Activated naive CD4-positive, alpha-beta T cell treated with anti-CD3 and anti-CD28 coated beads, Interleukin-2, amount 10 ng/mL, durations not matched to agents 7 days and 5 days (primary cell): ENCODE measurements at regions not wholly inside any gene's neighbourhood (a gene's known extent, or its start where the extent isn't known, plus 50 kb on each side); places are given as distances from the start of the nearest gene placed in this dataset.

Experiments
- CTCF ChIA-PET: fragments of 350-600 bp; sonication (Branson Sonifier 250); formaldehyde crosslinking; loops from one replicate; lab custom pipeline; 2021; ENCODE audit warnings: antibody characterized with exemption; lab: Charles Lee
- DNase-seq: peaks from one replicate; pipeline ENCODE4 v3.0.0-alpha.2; 2020
- H3K27ac Mint-ChIP-seq: one replicate; pipeline ENCODE4 v1.8.0; 2021; ENCODE audit warnings: mild to moderate bottlenecking, moderate library complexity, mixed read lengths
- H3K27me3 Mint-ChIP-seq: one replicate; pipeline ENCODE4 v1.8.0; 2021; ENCODE audit warnings: mild to moderate bottlenecking, mixed read lengths
- H3K36me3 Mint-ChIP-seq: one replicate; pipeline ENCODE4 v1.8.0; 2021; ENCODE audit warnings: mixed read lengths
- H3K4me1 Mint-ChIP-seq: one replicate; pipeline ENCODE4 v1.8.0; 2021; ENCODE audit warnings: mixed read lengths
- H3K4me3 Mint-ChIP-seq: one replicate; pipeline ENCODE4 v1.8.0; 2021; ENCODE audit warnings: mild to moderate bottlenecking, moderate library complexity, mixed read lengths
- H3K9me3 Mint-ChIP-seq: one replicate; pipeline ENCODE4 v1.8.0; 2021; ENCODE audit warnings: mixed read lengths

DNA sequence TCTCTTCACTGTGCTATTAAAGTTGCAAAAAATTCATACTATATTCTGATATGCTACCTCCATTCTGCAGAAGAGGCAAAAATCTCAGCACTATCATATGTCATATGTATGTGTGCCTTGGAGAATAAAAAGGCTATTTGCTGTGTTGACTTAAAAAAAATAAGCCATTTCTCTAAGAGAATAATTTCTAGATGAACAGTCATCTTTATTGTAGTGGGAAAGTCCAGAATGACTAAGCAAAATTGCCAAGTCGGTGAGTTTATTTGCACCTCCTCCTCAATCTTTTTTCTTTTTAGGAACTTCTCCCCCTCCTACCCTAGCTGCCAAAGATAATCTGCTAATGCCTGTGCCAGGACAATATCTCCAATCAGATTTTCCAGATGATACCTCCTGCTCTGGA, 353.8 kb upstream of the FAR2 start:
- Mint-ChIP-seq H3K27ac (no peak overlapping the region), H3K36me3 (no peaks in the 10 kb centered on the region), H3K9me3 (no peaks in the 10 kb centered on the region), H3K4me3 (no peak overlapping the region), H3K27me3 (no peaks in the 10 kb centered on the region), H3K4me1 (no peaks in the 10 kb centered on the region)
- no peak for DNase-seq
- CTCF ChIA-PET, result no interaction called here

DNA sequence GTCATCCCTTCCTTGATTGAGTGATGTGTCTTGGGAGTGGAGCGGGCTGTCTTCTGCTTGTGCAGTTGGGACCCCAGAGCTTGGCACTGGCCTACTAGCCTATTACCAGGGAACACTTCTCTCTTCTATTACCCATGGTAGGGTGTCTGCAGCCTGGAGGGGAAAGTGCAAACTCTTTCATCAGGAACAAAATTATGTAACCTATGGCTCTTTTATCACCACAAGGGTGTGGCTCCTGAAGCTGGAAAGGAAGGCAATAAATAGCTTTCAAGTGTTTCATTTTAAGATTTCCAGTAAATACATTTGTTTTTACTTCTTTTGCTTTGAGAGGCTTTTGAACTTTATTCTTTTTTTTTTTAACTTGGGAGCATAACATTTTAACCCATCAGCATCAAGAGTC, 349.7 kb upstream of the FAR2 start:
- Mint-ChIP-seq H3K36me3 (no peaks in the 10 kb centered on the region), H3K4me1 (no peaks in the 10 kb centered on the region), H3K27ac (no peak overlapping the region), H3K4me3 (no peak overlapping the region), H3K27me3 (no peaks in the 10 kb centered on the region), H3K9me3 (no peaks in the 10 kb centered on the region)
- no peak for DNase-seq
- CTCF ChIA-PET, result no interaction called here

DNA sequence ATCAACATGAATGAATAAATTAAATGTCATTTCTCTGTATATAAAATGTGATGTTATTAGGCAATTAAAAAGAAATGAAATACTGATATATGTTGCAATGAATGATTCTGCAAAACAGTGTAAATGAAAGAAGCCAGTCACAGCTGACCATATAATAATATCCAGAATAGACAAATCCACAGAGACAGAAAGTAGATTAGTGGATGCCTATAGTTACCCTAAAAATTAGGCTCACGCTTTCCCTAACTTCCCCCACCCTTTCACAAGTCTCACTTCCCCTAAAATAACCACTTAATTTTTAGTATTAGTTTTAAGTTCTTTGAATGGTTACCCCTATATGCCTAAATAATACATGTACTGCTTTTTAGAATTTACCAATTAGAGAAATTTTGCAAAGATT, 348.9 kb upstream of the FAR2 start:
- H3K27ac Mint-ChIP-seq, result no peak overlapping the region
- no peak for DNase-seq
- CTCF ChIA-PET, result no interaction called here
- no peaks in the 10 kb centered on the region for H3K27me3 Mint-ChIP-seq
- H3K4me1 Mint-ChIP-seq, result no peaks in the 10 kb centered on the region
- no peaks in the 10 kb centered on the region for H3K36me3 Mint-ChIP-seq
- no peaks in the 10 kb centered on the region for H3K9me3 Mint-ChIP-seq
- H3K4me3 Mint-ChIP-seq, result no peak overlapping the region

DNA sequence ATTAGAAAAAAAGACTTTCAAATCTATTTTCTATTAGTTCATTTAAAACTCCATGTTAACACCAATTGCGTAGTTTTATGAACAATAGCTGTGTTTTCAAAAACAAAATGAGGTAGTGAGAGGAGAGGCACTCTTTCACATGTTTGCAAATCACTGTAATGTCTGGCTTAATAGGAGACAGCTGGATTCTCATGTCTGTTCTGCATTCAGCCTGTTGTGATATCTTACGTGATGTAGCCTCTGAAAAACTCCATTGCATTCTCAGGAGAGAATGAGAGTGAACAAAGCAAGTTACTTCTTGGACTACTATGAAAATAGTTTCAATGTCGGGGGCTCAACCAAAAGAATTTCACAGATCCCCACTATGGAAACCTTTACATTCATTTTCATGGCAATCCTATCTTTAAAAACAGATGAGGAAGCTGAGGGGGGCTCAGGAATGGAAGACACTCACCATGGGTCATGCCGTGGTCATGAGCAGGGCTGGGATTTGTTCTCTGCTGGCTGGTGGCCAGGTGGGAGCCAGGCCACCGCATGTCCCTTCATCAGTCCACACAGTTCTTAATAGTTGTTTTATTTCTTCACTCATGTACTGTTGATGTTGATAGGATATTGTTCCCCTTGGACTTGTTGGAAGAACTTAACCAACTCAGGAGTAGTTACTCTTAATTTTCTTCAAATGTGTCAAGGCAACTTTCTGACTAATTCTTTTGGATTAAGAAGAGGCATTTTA, 346.2 kb upstream of the FAR2 start:
- no peak for DNase-seq
- Mint-ChIP-seq H3K27me3 (no peaks in the 10 kb centered on the region), H3K9me3 (no peaks in the 10 kb centered on the region), H3K36me3 (no peaks in the 10 kb centered on the region), H3K4me1 (no peaks in the 10 kb centered on the region), H3K27ac (no peak overlapping the region), H3K4me3 (no peak overlapping the region)
- CTCF ChIA-PET, result no interaction called here

DNA sequence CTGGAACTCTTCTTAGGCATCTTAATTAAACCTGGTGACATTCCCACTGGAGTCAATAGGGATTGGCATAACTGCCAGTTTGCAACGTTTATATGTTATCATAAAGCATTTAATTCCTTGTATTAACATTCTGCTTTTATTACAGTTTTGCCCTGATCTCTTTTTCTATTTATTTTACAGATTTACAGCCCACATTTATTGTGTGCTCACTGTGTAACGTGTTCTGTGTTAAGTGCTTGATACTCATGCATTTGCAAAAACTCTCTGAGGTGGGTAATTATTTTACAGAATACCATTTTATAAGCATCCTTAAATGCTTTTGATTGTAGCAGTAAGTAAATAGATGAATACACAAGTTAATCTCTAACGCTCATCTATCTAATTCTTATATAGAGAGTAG, 341.5 kb upstream of the FAR2 start:
- DNase-seq, result no peak
- Mint-ChIP-seq H3K27me3 (no peaks in the 10 kb centered on the region), H3K9me3 (no peaks in the 10 kb centered on the region), H3K36me3 (no peaks in the 10 kb centered on the region), H3K4me1 (no peaks in the 10 kb centered on the region), H3K4me3 (no peak overlapping the region), H3K27ac (no peak overlapping the region)
- CTCF ChIA-PET, result no interaction called here

DNA sequence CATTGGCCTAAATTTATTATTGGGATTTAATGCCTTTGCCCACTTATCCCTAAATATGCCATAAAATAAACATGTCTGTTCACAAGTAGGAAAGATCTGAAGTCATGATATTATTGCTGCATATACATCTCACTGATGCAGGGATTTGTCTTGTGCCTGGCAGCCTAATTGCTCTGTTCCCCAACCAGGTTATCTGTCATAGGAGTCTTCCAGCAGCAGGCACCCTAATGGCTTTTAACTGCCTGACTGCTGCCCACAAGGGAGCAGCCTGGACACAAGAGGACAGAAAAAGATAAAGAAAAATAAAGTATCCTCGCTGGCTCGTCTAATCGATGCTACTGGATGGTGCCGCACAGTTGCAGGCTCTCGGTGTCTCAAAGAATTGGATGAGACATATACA, 337.6 kb upstream of the FAR2 start:
- no peak overlapping the region for H3K4me3 Mint-ChIP-seq
- H3K9me3 Mint-ChIP-seq, result no peaks in the 10 kb centered on the region
- DNase-seq, result no peak
- no peaks in the 10 kb centered on the region for H3K27me3 Mint-ChIP-seq
- no peaks in the 10 kb centered on the region for H3K4me1 Mint-ChIP-seq
- no peak overlapping the region for H3K27ac Mint-ChIP-seq
- CTCF ChIA-PET, result no interaction called here
- no peaks in the 10 kb centered on the region for H3K36me3 Mint-ChIP-seq

DNA sequence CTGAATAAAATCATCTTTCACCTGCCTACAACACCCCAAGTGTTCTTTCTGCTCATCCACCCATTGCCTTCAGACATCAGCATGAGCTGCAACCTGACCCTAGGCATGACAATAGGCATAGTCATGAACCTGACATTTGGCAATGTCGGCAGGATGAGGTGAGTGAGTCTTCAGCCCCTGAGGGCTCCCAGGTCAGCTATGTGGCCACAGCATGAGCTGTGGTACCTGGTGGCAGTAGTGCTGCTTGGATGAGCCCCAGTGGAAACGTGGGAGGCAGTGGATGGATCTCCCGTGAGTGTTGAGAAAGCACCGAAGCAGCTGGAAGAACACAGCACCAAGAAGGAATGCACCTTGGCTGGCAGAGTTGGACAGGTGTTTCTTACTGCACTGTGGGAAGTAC, 334.8 kb upstream of the FAR2 start:
- no peaks in the 10 kb centered on the region for H3K27me3 Mint-ChIP-seq
- no peak overlapping the region for H3K4me3 Mint-ChIP-seq
- no peaks in the 10 kb centered on the region for H3K4me1 Mint-ChIP-seq
- no peak overlapping the region for H3K27ac Mint-ChIP-seq
- CTCF ChIA-PET, result no interaction called here
- no peaks in the 10 kb centered on the region for H3K9me3 Mint-ChIP-seq
- DNase-seq, result no peak
- no peaks in the 10 kb centered on the region for H3K36me3 Mint-ChIP-seq

DNA sequence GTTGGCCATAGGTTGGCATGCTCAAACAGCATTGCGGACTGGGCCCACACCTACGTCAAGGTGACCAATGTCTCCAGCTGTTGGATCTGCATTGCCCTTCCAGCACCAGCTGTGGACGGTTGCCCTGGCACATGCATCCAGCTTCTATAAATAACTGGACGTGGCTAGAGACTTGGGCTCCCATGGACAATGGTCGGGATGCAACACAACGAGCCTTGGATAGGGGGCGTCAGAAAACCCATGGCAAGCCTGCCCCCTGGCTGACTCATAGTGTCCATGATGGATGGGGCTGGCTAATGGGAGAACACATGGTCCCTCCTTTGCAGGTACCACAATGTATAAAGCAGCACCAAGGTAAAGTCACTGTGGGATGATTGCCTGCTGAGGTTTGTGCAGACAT, 331.6 kb upstream of the FAR2 start:
- H3K36me3 Mint-ChIP-seq, result no peaks in the 10 kb centered on the region
- no peak for DNase-seq
- CTCF ChIA-PET, result no interaction called here
- no peak overlapping the region for H3K4me3 Mint-ChIP-seq
- no peak overlapping the region for H3K27ac Mint-ChIP-seq
- no peaks in the 10 kb centered on the region for H3K4me1 Mint-ChIP-seq
- H3K27me3 Mint-ChIP-seq, result no peaks in the 10 kb centered on the region
- H3K9me3 Mint-ChIP-seq, result no peaks in the 10 kb centered on the region

DNA sequence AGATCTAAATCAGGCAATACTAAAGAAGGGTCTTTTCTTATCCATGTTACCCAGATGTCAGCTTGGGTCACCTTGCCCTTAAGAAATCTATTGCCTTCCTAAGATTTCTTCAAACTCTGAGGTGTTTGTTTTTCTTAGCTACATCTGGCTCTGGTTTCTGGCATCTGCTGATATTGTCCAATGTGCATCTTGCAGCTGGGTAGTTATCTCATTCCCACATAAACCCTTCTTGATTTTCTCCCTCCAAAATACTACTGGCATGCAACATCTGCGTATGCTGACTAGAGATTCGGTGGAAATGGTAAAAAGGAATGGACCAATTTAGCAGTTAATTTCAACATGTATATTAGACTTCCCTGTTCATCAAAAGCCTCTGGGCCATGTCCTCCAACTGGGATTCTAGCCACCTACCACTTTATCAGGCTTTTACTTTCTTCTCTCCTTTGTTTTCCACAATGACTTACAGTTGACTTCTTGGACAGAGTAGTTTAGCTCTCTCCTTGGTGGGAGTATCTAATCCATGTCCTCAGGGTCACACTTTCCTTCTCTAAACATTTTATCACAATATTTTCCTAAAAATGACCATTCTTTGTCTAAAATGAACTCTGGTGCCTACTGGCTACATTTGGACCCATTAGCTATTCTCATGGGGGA, 324.8 kb upstream of the FAR2 start:
- CTCF ChIA-PET, result no interaction called here

DNA sequence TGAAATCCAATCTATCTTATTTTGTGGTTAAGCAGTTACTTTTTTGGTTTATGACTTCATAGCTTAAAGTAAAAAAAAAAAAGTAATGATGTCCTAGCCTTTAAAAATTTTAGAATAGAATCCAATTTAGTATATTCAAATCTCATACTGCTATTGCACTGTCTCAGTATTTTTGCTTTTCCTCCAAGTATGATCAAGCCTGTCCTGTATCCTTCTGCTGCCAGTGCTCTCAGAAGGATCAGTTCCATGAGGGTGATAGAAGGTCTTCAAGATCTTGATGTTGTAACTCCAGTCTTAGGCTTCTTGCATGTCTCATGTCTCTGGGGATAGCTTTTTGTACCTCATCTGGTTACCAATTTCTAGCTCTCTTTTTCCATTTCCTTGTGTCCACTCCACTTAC, 324.2 kb upstream of the FAR2 start:
- CTCF ChIA-PET, result no interaction called here
- no peaks in the 10 kb centered on the region for H3K36me3 Mint-ChIP-seq

More for the DNA sequence above, 324.8 kb upstream of the FAR2 start:
- no peaks in the 10 kb centered on the region for H3K36me3 Mint-ChIP-seq
- no peak overlapping the region for H3K27ac Mint-ChIP-seq
- H3K27me3 Mint-ChIP-seq, result no peaks in the 10 kb centered on the region
- peaks cover 2% of the 10 kb centered on the region for H3K9me3 Mint-ChIP-seq
- DNase-seq, result no peak
- H3K4me3 Mint-ChIP-seq, result no peak overlapping the region
- no peaks in the 10 kb centered on the region for H3K4me1 Mint-ChIP-seq

DNA sequence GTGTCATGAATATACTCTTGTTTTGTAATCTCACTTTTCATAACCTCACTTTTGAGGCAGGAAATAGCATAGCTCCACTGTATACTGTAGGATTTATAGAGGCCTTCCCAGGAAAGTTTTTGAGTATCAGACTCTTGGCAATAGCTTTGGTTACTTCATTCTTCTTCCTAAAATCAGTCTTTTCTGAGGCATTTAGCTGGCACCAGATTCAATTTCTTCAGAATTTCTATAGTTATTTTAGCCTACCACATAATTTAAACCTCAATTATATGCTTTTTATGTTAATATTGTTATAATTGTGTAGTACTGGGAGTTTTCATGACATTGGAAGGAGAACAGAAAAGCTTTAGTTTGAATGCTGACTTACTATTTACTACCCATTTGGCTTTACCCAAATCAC, 322.3 kb upstream of the FAR2 start:
- H3K36me3 Mint-ChIP-seq, result no peaks in the 10 kb centered on the region
- CTCF ChIA-PET, result no interaction called here
- no peak for DNase-seq
- H3K27ac Mint-ChIP-seq, result no peak overlapping the region
- no peaks in the 10 kb centered on the region for H3K4me1 Mint-ChIP-seq
- peaks cover 2% of the 10 kb centered on the region for H3K9me3 Mint-ChIP-seq
- H3K27me3 Mint-ChIP-seq, result no peaks in the 10 kb centered on the region
- no peak overlapping the region for H3K4me3 Mint-ChIP-seq

More for the DNA sequence above, 324.2 kb upstream of the FAR2 start:
- H3K4me1 Mint-ChIP-seq, result no peaks in the 10 kb centered on the region
- no peak for DNase-seq
- no peak overlapping the region for H3K4me3 Mint-ChIP-seq
- H3K9me3 Mint-ChIP-seq, result peaks cover 2% of the 10 kb centered on the region
- H3K27ac Mint-ChIP-seq, result no peak overlapping the region
- no peaks in the 10 kb centered on the region for H3K27me3 Mint-ChIP-seq

DNA sequence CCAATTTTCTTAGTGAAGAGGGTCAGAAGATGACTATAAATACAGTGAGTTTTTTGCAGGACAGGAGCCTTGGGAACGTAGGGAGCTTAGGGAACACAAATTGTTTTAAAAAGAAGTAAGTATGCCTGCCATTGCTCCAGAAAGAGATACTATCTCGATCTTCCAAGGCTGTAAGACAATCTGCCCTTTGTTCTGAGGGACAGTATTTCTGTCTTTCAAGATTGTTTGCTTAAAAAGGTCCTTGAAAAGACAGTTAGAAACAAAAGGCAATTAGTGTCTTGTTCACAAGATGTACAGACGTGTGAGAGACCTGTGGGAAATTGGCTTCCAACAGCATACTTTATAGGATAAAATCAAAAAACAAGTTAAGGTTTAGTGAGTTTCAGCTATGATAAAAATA, 321.2 kb upstream of the FAR2 start:
- DNase-seq, result no peak
- Mint-ChIP-seq H3K27me3 (no peaks in the 10 kb centered on the region), H3K4me1 (no peaks in the 10 kb centered on the region), H3K36me3 (no peaks in the 10 kb centered on the region), H3K27ac (no peak overlapping the region), H3K9me3 (peaks cover 2% of the 10 kb centered on the region), H3K4me3 (no peak overlapping the region)
- CTCF ChIA-PET, result no interaction called here

DNA sequence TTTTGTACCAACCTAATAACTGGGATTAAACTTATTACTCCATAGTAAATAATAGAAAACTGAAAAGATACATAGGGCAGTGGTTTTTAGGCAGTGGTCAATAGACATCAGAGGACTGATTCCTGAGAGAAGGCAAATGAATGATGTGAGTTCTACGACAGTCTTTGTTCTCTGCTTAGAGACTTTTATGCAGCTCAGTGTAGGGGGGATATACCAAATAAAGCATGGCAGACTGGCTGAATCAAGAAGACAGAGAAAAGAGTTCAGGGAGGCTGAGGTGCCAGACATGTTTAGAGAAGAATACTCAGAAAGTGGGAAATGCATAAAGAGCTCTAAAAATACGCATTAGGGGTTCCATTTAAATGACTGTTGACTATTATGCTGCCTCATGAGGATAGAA, 320.8 kb upstream of the FAR2 start:
- H3K36me3 Mint-ChIP-seq, result no peaks in the 10 kb centered on the region
- peaks cover 3% of the 10 kb centered on the region for H3K27me3 Mint-ChIP-seq
- no peak for DNase-seq
- peaks cover 2% of the 10 kb centered on the region for H3K9me3 Mint-ChIP-seq
- no peak overlapping the region for H3K4me3 Mint-ChIP-seq
- CTCF ChIA-PET, result no interaction called here
- no peaks in the 10 kb centered on the region for H3K4me1 Mint-ChIP-seq
- H3K27ac Mint-ChIP-seq, result no peak overlapping the region

DNA sequence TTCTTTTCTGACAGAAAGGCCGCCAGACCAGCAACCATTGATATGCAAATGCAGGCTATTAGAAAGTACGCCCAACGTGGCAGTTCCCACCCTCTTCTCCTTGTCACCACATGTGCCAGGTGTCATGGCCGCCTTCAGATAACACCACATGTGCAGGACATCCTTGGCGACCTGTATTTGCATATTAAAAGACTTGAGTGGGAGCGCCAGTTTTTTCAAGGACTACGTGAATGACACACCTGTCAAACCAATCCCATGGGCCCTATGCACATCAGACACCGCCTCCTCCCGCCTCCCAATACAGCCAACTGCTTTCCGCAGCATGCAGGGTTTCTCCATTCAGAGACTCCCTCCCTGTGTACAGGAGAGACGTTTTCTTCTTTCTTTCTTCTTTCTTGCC, 318.6 kb upstream of the FAR2 start:
- H3K4me1 Mint-ChIP-seq, result no peaks in the 10 kb centered on the region
- H3K36me3 Mint-ChIP-seq, result no peaks in the 10 kb centered on the region
- CTCF ChIA-PET, result no interaction called here
- no peak overlapping the region for H3K27ac Mint-ChIP-seq
- peaks cover 2% of the 10 kb centered on the region for H3K9me3 Mint-ChIP-seq
- H3K27me3 Mint-ChIP-seq, result peaks cover 3% of the 10 kb centered on the region
- DNase-seq, result no peak
- no peak overlapping the region for H3K4me3 Mint-ChIP-seq

DNA sequence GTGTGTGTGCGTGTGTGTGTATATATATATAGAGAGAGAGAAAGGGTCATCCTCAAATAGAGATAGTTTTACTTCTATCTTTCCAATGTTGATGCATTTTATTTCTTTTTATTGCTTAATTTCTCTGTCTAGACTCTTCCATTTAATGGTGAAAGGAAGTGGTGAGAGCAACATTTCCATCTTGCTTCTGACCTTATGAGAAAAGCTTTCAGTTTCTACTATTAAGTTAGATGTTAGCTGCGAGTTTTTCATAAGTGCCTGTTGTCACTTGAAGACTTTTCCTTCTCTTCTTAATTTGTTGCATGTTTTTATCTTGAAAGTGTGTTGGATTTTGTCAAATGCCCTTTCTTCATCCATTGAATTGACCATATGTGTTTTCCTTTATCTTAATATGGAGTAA, 304.4 kb upstream of the FAR2 start:
- no peaks in the 10 kb centered on the region for H3K36me3 Mint-ChIP-seq
- no peaks in the 10 kb centered on the region for H3K9me3 Mint-ChIP-seq
- CTCF ChIA-PET, result no interaction called here
- no peaks in the 10 kb centered on the region for H3K4me1 Mint-ChIP-seq
- H3K27me3 Mint-ChIP-seq, result no peaks in the 10 kb centered on the region
- no peak for DNase-seq
- H3K4me3 Mint-ChIP-seq, result no peak overlapping the region
- H3K27ac Mint-ChIP-seq, result no peak overlapping the region
